ENCODE measurements at regions not wholly inside any gene's neighbourhood (a gene's known extent, or its start where the extent isn't known, plus 50 kb on each side); places are given as distances from the start of the nearest gene placed in this dataset.
"Not testable (repeated sequence)": the region's sequence is repeated elsewhere in the genome, so short reads cannot be mapped to it uniquely, and the experiment has no call there.

- not testable (repeated sequence) for DNase-seq
Observed at GRCh38 chr3:195669310-195669709, 51.5 kb upstream of the MUC20 start.

GRCh38 chr3:195668131-195668766, 52.5 kb upstream of the MUC20 start:
- not testable (repeated sequence) for DNase-seq

GRCh38 chr3:195665311-195665710, 55.5 kb upstream of the MUC20 start:
- not testable (repeated sequence) for DNase-seq

GRCh38 chr3:195664131-195664530, 56.6 kb upstream of the MUC20 start:
- DNase-seq = not testable (repeated sequence)

GRCh38 chr3:195659136-195659533, 61.6 kb upstream of the MUC20 start:
- not testable (repeated sequence) for DNase-seq

DNA sequence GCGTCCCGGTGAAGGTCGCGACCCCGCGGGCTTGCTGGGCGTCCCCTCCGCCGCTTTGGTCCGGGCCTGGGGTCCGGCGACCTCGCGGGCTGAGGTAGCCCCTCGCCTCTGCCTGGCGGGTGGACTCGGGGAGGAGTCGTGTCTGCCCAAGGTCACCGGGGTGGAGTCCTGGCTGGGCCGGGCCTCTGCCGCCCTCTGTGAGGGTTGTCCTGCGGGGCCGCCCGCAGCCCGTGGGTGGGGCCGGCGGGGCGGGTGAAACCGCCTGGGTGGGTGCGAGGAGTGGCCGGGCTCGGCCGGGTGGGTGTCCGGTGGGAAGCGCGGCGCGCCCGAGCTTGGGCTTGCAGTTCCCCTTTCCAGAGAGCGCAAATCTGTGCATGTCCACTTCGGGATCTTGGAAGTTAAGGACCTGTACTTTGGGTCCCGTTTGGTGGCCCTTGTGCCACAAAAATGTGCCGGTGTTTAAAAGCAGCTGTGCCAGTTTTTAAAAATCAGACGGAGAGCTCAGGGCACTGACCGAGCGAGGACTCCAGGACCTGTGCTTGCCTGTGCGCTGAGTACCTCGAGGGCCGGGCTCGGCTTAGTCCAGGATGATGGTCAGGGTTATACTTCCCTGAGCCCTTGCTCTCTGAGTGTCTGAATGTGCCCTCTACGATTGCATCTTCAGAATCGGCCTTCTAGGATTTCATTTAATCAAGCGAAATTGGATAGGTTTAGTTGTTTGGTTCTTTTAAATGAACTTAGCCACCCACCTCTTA, 62.2 kb upstream of the MUC20 start:
- peak; percentile 35 for DNase-seq

- DNase-seq = peak; percentile 96
Observed at GRCh38 chr3:195657475-195658372, 63.1 kb upstream of the MUC20 start.

DNA sequence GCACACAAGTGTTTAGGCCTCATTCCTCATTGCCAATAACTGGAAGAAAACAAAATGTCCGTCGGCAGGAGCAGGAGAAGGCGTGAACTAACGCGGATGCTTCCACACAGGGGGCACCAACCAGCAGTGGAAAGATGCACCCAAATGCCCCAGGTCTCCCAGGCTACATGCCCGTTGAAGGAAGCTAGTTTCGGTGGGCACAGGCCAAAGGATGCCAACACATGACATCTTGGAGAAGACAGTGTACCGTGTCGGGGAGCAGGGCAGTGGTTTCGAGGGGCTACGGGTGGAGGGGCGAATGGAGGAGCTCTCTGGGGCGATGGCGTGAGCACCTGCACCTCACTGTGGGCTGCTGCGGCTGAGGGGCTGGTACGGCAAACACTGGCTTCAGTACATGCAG, 64.7 kb upstream of the MUC20 start:
- DNase-seq = not testable (repeated sequence)

DNA sequence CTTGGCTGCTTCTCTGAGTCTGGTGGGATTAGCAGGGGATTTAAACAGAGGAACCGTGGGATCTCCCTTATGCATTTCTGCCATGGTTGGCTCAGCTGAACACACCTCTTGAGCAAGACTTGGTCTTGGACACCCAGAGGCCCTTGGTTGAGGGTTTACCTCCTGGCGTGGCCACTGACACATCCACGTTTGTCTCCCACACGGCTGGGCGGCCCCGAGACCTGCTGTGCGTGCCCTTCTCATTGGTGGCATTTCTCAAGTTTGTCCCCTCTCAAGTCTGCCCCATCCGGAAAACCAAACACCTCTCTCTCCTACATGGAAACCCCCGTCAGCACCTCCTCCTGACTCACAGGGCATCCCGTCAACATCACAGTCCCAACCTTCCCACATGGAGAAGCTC, 66.0 kb upstream of the MUC20 start:
- not testable (repeated sequence) for DNase-seq

DNA sequence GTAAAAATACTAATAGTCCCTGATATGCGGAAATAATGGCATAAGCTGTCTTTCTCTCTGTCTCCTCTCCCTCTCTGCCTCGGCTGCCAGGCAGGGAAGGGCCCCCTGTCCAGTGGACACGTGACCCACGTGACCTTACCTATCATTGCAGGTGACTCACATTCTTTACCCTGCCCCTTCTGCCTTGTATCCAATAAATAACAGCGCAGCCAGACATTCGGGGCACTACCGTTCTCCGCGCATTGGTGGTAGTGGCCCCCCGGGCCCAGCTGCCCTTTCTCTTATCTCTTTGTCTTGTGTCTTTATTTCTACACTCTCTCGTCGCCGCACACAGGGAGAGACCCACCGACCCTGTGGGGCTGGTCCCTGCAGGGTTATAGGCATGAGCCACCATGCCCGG, 66.6 kb upstream of the MUC20 start:
- DNase-seq = not testable (repeated sequence)

DNA sequence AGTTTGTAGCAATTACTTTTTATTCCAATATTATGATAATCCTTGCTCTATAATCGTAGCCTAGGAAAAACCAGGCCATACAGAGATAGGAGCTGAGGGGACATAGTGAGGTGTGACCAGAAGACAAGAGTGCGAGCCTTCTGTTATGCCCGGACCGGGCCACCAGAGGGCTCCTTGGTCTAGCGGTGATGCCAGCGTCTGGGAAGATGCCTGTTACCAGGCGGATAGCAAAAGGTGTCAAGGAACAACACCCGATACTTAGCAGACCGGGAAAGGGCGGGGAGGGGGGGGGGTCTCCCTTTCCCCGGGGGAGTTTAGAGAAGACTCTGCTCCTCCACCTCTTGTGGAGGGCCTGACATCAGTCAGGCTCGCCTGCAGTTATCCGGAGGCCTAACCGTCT, 67.1 kb upstream of the MUC20 start:
- DNase-seq = peak; percentile 46

- DNase-seq = not testable (repeated sequence)
Observed at GRCh38 chr3:195647912-195648702, 64.4 kb upstream of the APOD start.

GRCh38 chr3:195645872-195646271, 62.1 kb upstream of the APOD start:
- DNase-seq = not testable (repeated sequence)

GRCh38 chr3:195643245-195643644, 59.5 kb upstream of the APOD start:
- DNase-seq = not testable (repeated sequence)

GRCh38 chr3:195642311-195642710, 58.6 kb upstream of the APOD start:
- DNase-seq = not testable (repeated sequence)

DNA sequence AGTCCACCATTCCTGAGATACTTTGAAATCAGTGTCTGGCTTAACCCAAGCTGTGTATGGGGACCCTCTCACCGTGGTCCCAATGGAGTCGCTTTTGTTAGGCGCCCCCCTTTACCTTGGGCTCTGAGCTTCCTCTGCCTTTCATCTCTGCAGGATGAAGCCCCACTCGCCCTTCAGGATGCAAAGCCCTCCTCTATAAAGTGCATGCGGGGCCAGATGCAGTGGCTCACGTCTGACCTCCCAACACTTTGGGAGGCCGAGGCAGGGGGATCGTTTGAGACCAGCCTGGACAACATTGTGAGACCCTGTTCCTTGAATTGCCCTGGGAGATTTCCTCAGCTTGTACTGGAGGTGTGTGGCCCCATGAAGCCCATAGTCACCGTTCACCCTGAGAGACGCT, 54.7 kb upstream of the APOD start:
- not testable (repeated sequence) for DNase-seq

GRCh38 chr3:195637473-195638233, 53.9 kb upstream of the APOD start:
- DNase-seq = not testable (repeated sequence)

DNA sequence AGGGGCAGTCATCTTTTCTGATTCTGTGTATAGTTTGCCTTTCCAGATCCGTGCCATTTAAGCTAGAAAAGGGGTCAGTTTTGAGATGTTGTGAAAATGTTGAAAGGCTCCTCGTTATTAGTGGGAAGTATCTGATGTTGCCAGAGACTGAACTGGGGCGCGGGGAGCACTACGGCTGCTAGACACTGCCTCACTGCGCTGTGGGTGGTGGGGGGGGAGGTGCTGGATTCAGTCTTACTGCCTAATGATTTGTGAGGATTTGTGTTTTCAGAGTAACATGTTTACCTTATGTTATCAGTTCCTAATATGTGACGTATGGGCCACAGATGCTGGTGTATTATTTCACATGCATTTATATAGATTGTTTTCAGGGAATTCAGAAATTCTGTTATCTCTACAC, 53.3 kb upstream of the APOD start:
- not testable (repeated sequence) for DNase-seq

GRCh38 chr3:195635898-195636685, 52.4 kb upstream of the APOD start:
- DNase-seq = not testable (repeated sequence)

GRCh38 chr3:195635262-195635873, 51.6 kb upstream of the APOD start:
- DNase-seq = not testable (repeated sequence)
